Osteocyte (in vitro differentiated cells): ENCODE measurements at regions not wholly inside any gene's neighbourhood (a gene's known extent, or its start where the extent isn't known, plus 50 kb on each side); places are given as distances from the start of the nearest gene placed in this dataset.

Experiments
- DNase-seq: peaks from one replicate; pipeline ENCODE4 v3.0.0; 2021; ENCODE audit warnings: mixed read lengths; ENCODE audit not compliant: unreplicated experiment; ENCODE audit errors: extremely low spot score
- H3K27ac Mint-ChIP-seq: one replicate; pipeline ENCODE4 v1.8.0; 2021; ENCODE audit warnings: mild to moderate bottlenecking, mixed read lengths; ENCODE audit not compliant: unreplicated experiment
- H3K27me3 Mint-ChIP-seq: one replicate; pipeline ENCODE4 v1.8.0; 2021; ENCODE audit warnings: mixed read lengths; ENCODE audit not compliant: unreplicated experiment
- H3K36me3 Mint-ChIP-seq: one replicate; pipeline ENCODE4 v1.8.0; 2021; ENCODE audit warnings: mixed read lengths; ENCODE audit not compliant: unreplicated experiment
- H3K4me1 Mint-ChIP-seq: one replicate; pipeline ENCODE4 v1.8.0; 2021; ENCODE audit warnings: mixed read lengths; ENCODE audit not compliant: unreplicated experiment
- H3K4me3 Mint-ChIP-seq: one replicate; pipeline ENCODE4 v1.8.0; 2021; ENCODE audit warnings: mild to moderate bottlenecking, moderate library complexity, mixed read lengths; ENCODE audit not compliant: unreplicated experiment
- H3K9me3 Mint-ChIP-seq: one replicate; pipeline ENCODE4 v1.8.0; 2021; ENCODE audit warnings: mixed read lengths; ENCODE audit not compliant: unreplicated experiment
- CTCF ChIP-seq: fragments of 200-600 bp; sonication (generic); IDR thresholded peaks from 2 replicates; pipeline ENCODE4 v1.5.0; 2021; ENCODE audit warnings: antibody characterized with exemption, mild to moderate bottlenecking, moderate library complexity

- no peak for TF ChIP-seq CTCF
- Mint-ChIP-seq H3K4me1 (peaks cover 2% of the 10 kb centered on the region), H3K27me3 (no peaks in the 10 kb centered on the region), H3K4me3 (no peak overlapping the region), H3K36me3 (peaks cover 4% of the 10 kb centered on the region), H3K9me3 (peaks cover 40% of the 10 kb centered on the region), H3K27ac (no peak overlapping the region)
- no peak for DNase-seq
Observed at GRCh38 chr1:232204269-232204668, 425.7 kb downstream of the SIPA1L2 start.

- TF ChIP-seq CTCF, result no peak
- no peak overlapping the region for H3K4me3 Mint-ChIP-seq
- no peak for DNase-seq
- peaks cover 4% of the 10 kb centered on the region for H3K36me3 Mint-ChIP-seq
- peaks cover 40% of the 10 kb centered on the region for H3K9me3 Mint-ChIP-seq
- H3K27ac Mint-ChIP-seq, result no peak overlapping the region
- no peaks in the 10 kb centered on the region for H3K27me3 Mint-ChIP-seq
- H3K4me1 Mint-ChIP-seq, result no peaks in the 10 kb centered on the region
Observed at GRCh38 chr1:232201024-232201423, 428.9 kb downstream of the SIPA1L2 start.

- H3K27ac Mint-ChIP-seq, result no peak overlapping the region
- no peaks in the 10 kb centered on the region for H3K27me3 Mint-ChIP-seq
- no peak for DNase-seq
- peaks cover 7% of the 10 kb centered on the region for H3K4me1 Mint-ChIP-seq
- peaks cover 7% of the 10 kb centered on the region for H3K9me3 Mint-ChIP-seq
- TF ChIP-seq CTCF, result no peak
- H3K36me3 Mint-ChIP-seq, result peaks cover 3% of the 10 kb centered on the region
- no peak overlapping the region for H3K4me3 Mint-ChIP-seq
Observed at GRCh38 chr1:232196042-232196441, 433.9 kb downstream of the SIPA1L2 start.

GRCh38 chr1:232194424-232194823 lies 435.5 kb downstream of the SIPA1L2 start:
- H3K4me1 Mint-ChIP-seq, result peaks cover 11% of the 10 kb centered on the region
- no peaks in the 10 kb centered on the region for H3K9me3 Mint-ChIP-seq
- H3K36me3 Mint-ChIP-seq, result no peaks in the 10 kb centered on the region
- TF ChIP-seq CTCF, result no peak
- no peak overlapping the region for H3K27ac Mint-ChIP-seq
- no peak for DNase-seq
- H3K27me3 Mint-ChIP-seq, result no peaks in the 10 kb centered on the region
- no peak overlapping the region for H3K4me3 Mint-ChIP-seq

- TF ChIP-seq CTCF, result no peak
- Mint-ChIP-seq H3K36me3 (no peaks in the 10 kb centered on the region), H3K4me1 (peaks cover 16% of the 10 kb centered on the region), H3K4me3 (no peak overlapping the region), H3K27ac (no peak overlapping the region), H3K27me3 (no peaks in the 10 kb centered on the region), H3K9me3 (no peaks in the 10 kb centered on the region)
- no peak for DNase-seq
Observed at GRCh38 chr1:232193451-232193783, 436.5 kb downstream of the SIPA1L2 start.
